Stomach smooth muscle (tissue), 2 donors: ENCODE measurements at regions not wholly inside any gene's neighbourhood (a gene's known extent, or its start where the extent isn't known, plus 50 kb on each side); places are given as distances from the start of the nearest gene placed in this dataset.
"Not testable (repeated sequence)": the region's sequence is repeated elsewhere in the genome, so short reads cannot be mapped to it uniquely, and the experiment has no call there.

ENCODE experiments used
- H3K27ac ChIP-seq: one replicate; pipeline ENCODE4 v1.7.0; 2013; ENCODE audit warnings: mild to moderate bottlenecking, low read length, inconsistent platforms
- H3K27me3 ChIP-seq, 2 donors: one replicate each; pipeline ENCODE4 v1.7.0; 2013; ENCODE audit warnings: low read length in 2 of 2; ENCODE audit not compliant: insufficient read depth in 2 of 2, control insufficient read depth in 1 of 2
- H3K36me3 ChIP-seq, 2 donors: one replicate each; pipeline ENCODE4 v1.7.0; 2013; ENCODE audit warnings: low read length in 2 of 2; ENCODE audit not compliant: control insufficient read depth in 2 of 2, insufficient read depth in 2 of 2
- H3K4me1 ChIP-seq: one replicate; pipeline ENCODE4 v1.7.0; 2013; ENCODE audit warnings: low read length; ENCODE audit not compliant: control insufficient read depth, insufficient read depth
- H3K4me3 ChIP-seq, 2 donors: one replicate each; pipeline ENCODE4 v1.7.0; 2013; ENCODE audit warnings: low read length in 2 of 2
- H3K9ac ChIP-seq, 2 donors: one replicate each; pipeline ENCODE4 v1.7.0; 2013; ENCODE audit warnings: low read length in 2 of 2, mild to moderate bottlenecking in 1 of 2
- H3K9me3 ChIP-seq, 2 donors: one replicate each; pipeline ENCODE4 v1.7.0; 2013; ENCODE audit warnings: low read length in 2 of 2; ENCODE audit not compliant: control insufficient read depth in 2 of 2
- donor health status: healthy.
- donor health status: Pancreatic carcinoma.

DNA sequence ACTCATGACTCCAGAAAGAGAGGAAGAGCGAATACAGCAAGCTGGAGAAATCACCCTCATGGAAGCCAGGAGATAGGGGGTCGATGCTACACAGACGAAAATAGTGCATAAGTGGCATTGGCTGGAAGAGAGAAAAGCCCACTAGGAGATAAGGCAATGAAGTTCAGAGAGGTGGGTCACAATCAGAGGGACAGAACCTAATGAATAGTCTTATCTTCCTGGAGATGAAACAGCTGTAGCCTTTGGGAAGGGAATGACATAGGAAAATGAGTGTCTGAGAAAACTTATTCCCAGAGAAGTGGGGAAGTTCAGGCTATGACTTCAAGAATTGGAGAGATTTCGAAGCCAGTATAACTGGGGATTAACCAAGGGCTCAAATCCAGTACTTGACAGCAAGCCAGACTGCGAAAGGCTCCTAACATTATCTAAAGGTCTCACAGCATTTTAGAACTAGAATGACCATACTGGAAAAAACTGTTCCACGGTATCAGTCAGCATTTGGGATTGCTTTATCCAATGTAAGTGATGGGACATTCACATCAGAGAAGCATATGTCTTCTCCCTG, 211.1 kb downstream of the ZNF365 start:
- no peak overlapping the region for H3K9ac ChIP-seq
- no peaks in the 10 kb centered on the region for H3K9me3 ChIP-seq
- no peak overlapping the region for H3K27ac ChIP-seq
- H3K27me3 ChIP-seq, result peaks cover 0 to 2% of the 10 kb centered on the region in 2 donors
- no peaks in the 10 kb centered on the region for H3K4me1 ChIP-seq
- H3K36me3 ChIP-seq, result no peaks in the 10 kb centered on the region
- H3K4me3 ChIP-seq, result no peak overlapping the region

DNA sequence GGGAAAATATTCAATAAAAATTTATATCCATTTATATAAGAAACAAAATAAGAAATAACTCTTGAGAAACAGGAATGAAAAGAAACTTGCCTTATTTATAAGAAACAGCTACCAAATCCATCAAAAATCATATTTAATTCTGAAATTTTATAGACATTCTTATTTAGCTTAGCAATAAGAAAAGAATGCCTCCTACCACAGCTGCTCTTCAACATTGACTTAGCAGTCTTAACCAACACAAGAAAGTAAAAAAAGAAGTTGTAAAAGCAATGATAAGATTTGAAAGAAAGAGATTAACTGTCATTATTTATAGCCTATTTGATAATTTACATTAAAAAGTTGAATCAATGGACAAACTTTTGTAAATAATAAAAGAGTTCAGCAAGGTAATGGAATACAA, 212.8 kb downstream of the ZNF365 start:
- Histone ChIP-seq H3K27me3 (peaks cover 0 to 2% of the 10 kb centered on the region in 2 donors), H3K4me1 (no peaks in the 10 kb centered on the region), H3K9ac (no peak overlapping the region), H3K36me3 (no peaks in the 10 kb centered on the region), H3K27ac (no peak overlapping the region), H3K9me3 (no peaks in the 10 kb centered on the region), H3K4me3 (no peak overlapping the region)

GRCh38 chr10:62588116-62588515, 213.9 kb downstream of the ZNF365 start:
- Histone ChIP-seq H3K4me1 (no peaks in the 10 kb centered on the region), H3K4me3 (no peak overlapping the region), H3K9me3 (no peaks in the 10 kb centered on the region), H3K9ac (no peak overlapping the region), H3K27ac (no peak overlapping the region), H3K36me3 (no peaks in the 10 kb centered on the region), H3K27me3 (peaks cover 0 to 2% of the 10 kb centered on the region in 2 donors)

- Histone ChIP-seq H3K36me3 (no peaks in the 10 kb centered on the region), H3K27me3 (peaks cover 0 to 2% of the 10 kb centered on the region in 2 donors), H3K27ac (no peak overlapping the region), H3K9me3 (no peaks in the 10 kb centered on the region), H3K4me1 (no peaks in the 10 kb centered on the region), H3K9ac (no peak overlapping the region), H3K4me3 (no peak overlapping the region)
Measured at GRCh38 chr10:62589689-62590088, 214.8 kb upstream of the ADO start.

DNA sequence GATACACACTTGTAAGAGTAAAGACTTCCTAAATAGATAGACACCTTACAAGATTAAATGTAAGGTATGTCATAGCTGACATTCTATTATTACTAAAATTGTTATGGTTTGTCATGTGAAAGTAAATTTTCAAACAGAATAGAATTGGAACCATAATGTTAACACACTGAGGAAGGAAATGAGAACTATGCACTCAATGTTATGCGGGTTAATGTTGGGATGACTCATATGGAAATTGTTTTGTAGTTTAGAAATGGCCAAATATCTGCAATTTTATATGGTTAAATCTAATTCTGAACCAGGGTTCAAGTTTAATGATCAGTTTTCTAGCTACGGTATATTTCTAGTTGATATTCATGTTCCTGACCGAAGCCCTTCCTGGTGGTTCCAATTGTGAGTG, 214.2 kb upstream of the ADO start:
- H3K27me3 ChIP-seq, result peaks cover 0 to 2% of the 10 kb centered on the region in 2 donors
- no peaks in the 10 kb centered on the region for H3K36me3 ChIP-seq
- no peak overlapping the region for H3K4me3 ChIP-seq
- no peaks in the 10 kb centered on the region for H3K9me3 ChIP-seq
- H3K27ac ChIP-seq, result no peak overlapping the region
- H3K4me1 ChIP-seq, result no peaks in the 10 kb centered on the region
- no peak overlapping the region for H3K9ac ChIP-seq

DNA sequence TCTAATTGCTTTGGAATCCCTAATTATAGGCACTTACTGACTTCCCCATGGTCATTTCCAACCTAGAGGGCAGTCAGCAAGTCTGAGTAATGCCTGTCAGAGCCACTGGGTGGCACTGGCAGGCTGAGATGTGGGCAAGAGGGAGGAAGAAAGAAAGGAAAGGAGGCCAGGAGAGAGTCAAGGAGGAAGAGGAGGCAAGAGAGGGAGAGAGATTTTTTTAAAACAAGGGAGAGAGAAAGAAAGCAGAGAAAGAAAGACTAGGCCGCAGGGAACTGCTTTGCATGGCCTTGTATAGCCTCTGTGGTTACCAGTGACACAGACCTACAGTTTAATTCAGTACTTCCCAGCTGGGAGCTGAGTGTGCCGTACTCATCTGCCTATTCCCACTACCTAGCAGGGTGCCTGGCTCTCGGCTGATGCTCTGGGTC, 210.4 kb upstream of the ADO start:
- Histone ChIP-seq H3K9ac (no peak overlapping the region), H3K36me3 (no peaks in the 10 kb centered on the region), H3K4me1 (no peaks in the 10 kb centered on the region), H3K27ac (no peak overlapping the region), H3K4me3 (no peak overlapping the region), H3K9me3 (no peaks in the 10 kb centered on the region), H3K27me3 (peaks cover 0 to 2% of the 10 kb centered on the region in 2 donors)

GRCh38 chr10:62597226-62597625, 207.3 kb upstream of the ADO start:
- Histone ChIP-seq H3K4me3 (no peak overlapping the region), H3K27me3 (no peaks in the 10 kb centered on the region), H3K4me1 (no peaks in the 10 kb centered on the region), H3K9ac (no peak overlapping the region), H3K36me3 (no peaks in the 10 kb centered on the region), H3K27ac (no peak overlapping the region), H3K9me3 (no peaks in the 10 kb centered on the region)

GRCh38 chr10:62599161-62599560, 205.4 kb upstream of the ADO start:
- H3K9me3 ChIP-seq, result no peaks in the 10 kb centered on the region
- no peaks in the 10 kb centered on the region for H3K36me3 ChIP-seq
- no peak overlapping the region for H3K4me3 ChIP-seq
- H3K27me3 ChIP-seq, result no peaks in the 10 kb centered on the region
- no peak overlapping the region for H3K9ac ChIP-seq
- no peaks in the 10 kb centered on the region for H3K4me1 ChIP-seq
- H3K27ac ChIP-seq, result no peak overlapping the region

DNA sequence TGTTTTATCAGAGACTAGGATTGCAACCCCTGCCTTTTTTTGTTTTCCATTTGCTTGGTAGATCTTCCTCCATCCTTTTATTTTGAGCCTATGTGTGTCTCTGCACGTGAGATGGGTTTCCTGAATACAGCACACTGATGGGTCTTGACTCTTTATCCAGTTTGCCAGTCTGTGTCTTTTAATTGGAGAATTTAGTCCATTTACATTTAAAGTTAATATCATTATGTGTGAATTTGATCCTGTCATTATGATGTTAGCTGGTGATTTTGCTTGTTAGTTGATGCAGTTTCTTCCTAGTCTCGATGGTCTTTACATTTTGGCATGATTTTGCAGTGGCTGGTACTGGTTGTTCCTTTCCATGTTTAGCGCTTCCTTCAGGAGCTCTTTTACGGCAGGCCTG, 198.0 kb upstream of the ADO start:
- not testable (repeated sequence) for H3K27me3 ChIP-seq, H3K4me3 ChIP-seq, H3K36me3 ChIP-seq, H3K27ac ChIP-seq, H3K9ac ChIP-seq, H3K4me1 ChIP-seq, H3K9me3 ChIP-seq

DNA sequence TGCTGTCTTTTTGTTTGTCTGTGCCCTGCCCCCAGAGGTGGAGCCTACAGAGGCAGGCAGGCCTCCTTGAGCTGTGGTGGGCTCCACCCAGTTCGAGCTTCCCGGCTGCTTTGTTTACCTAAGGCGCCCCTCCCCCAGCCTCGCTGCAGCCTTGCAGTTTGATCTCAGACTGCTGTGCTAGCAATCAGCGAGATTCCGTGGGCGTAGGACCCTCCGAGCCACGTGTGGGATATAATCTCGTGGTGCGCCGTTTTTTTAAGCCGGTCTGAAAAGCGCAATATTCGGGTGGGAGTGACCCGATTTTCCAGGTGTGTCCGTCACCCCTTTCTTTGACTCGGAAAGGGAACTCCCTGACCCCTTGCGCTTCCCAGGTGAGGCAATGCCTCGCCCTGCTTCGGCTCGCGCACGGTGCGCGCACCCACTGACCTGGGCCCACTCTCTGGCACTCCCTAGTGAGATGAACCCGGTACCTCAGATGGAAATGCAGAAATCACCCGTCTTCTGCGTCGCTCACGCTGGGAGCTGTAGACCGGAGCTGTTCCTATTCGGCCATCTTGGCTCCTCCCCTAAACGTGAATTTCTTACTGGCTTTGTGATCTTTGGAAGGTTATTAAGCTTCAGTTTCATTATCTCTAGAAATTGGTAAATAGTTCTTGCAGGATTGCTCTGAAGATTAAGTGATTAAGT, 196.2 kb upstream of the ADO start:
- H3K27me3 ChIP-seq, H3K36me3 ChIP-seq, H3K27ac ChIP-seq, H3K9me3 ChIP-seq, H3K9ac ChIP-seq, H3K4me1 ChIP-seq, H3K4me3 ChIP-seq: not testable (repeated sequence)

GRCh38 chr10:62610649-62611229, 193.8 kb upstream of the ADO start:
- Histone ChIP-seq H3K27ac (no peak overlapping the region), H3K9me3 (no peaks in the 10 kb centered on the region), H3K9ac (no peak overlapping the region), H3K4me1 (no peaks in the 10 kb centered on the region), H3K4me3 (no peak overlapping the region), H3K27me3 (no peaks in the 10 kb centered on the region), H3K36me3 (no peaks in the 10 kb centered on the region)
